Nucleus accumbens (tissue), 56 donors: ENCODE measurements at regions not wholly inside any gene's neighbourhood (a gene's known extent, or its start where the extent isn't known, plus 50 kb on each side); places are given as distances from the start of the nearest gene placed in this dataset.
A peak's percentile ranks its signal among the peaks of the same experiment; 100 is the strongest.
"Not testable (repeated sequence)": the region's sequence is repeated elsewhere in the genome, so short reads cannot be mapped to it uniquely, and the experiment has no call there.

ENCODE experiments used
- DNase-seq, 56 donors: peaks; one replicate each; lab custom pipeline; 2025; lab: John Stamatoyannopoulos, UW

- DNase-seq, result no peak
Measured at GRCh38 chr5:56763711-56764466, 51.5 kb upstream of the MAP3K1 start.

- DNase-seq, result no peak
Measured at GRCh38 chr5:56763182-56763581, 52.2 kb upstream of the MAP3K1 start.

GRCh38 chr5:56761151-56761885, 54.0 kb upstream of the MAP3K1 start:
- no peak for DNase-seq

GRCh38 chr5:56760723-56761122, 54.6 kb upstream of the MAP3K1 start:
- no peak for DNase-seq

- no peak for DNase-seq
Measured at GRCh38 chr5:56759521-56760216, 55.7 kb upstream of the MAP3K1 start.

- no peak for DNase-seq
Measured at GRCh38 chr5:56757077-56757476, 58.3 kb upstream of the MAP3K1 start.

GRCh38 chr5:56755036-56755555, 60.3 kb upstream of the MAP3K1 start:
- no peak for DNase-seq

GRCh38 chr5:56753588-56753987, 61.8 kb upstream of the MAP3K1 start:
- not testable (repeated sequence) for DNase-seq

GRCh38 chr5:56751572-56752313, 63.6 kb upstream of the MAP3K1 start:
- no peak for DNase-seq

- DNase-seq, result no peak
Measured at GRCh38 chr5:56749842-56750241, 65.5 kb upstream of the MAP3K1 start.

- DNase-seq, result no peak
Measured at GRCh38 chr5:56746553-56747339, 68.6 kb upstream of the MAP3K1 start.

- DNase-seq, result no peak
Measured at GRCh38 chr5:56745864-56746263, 69.5 kb upstream of the MAP3K1 start.

- DNase-seq, result no peak
Measured at GRCh38 chr5:56740868-56741267, 74.5 kb upstream of the MAP3K1 start.

- no peak for DNase-seq
Measured at GRCh38 chr5:56739990-56740389, 75.4 kb upstream of the MAP3K1 start.

GRCh38 chr5:56737951-56738606, 77.3 kb upstream of the MAP3K1 start:
- no peak for DNase-seq

GRCh38 chr5:56737002-56737621, 78.2 kb upstream of the MAP3K1 start:
- no peak for DNase-seq

- peak in 7 of 56 donors; percentile 3 to 27 (median 4) for DNase-seq
Measured at GRCh38 chr5:56735849-56736641, 79.3 kb upstream of the MAP3K1 start.
